GM20431 (cell line): ENCODE measurements at regions not wholly inside any gene's neighbourhood (a gene's known extent, or its start where the extent isn't known, plus 50 kb on each side); places are given as distances from the start of the nearest gene placed in this dataset.

ENCODE experiments used
- in situ Hi-C: fragments of 300-500 bp; cut with MseI, MboI; formaldehyde crosslinking; loops from one replicate; pipeline ENCODE4 v1.15.0; 2020; ENCODE audit warnings: low sequenced_read_pairs; ENCODE audit not compliant: unreplicated experiment

GRCh38 chr7:26457696-26458327, 166.2 kb downstream of the SNX10 start:
- in situ Hi-C loops = no loop called here

- in situ Hi-C loops = no loop called here
Measured at GRCh38 chr7:26458466-26459145, 166.9 kb downstream of the SNX10 start.

- in situ Hi-C loops = no loop called here
Measured at GRCh38 chr7:26459540-26460193, 168.0 kb downstream of the SNX10 start.

- in situ Hi-C loops = no loop called here
Measured at GRCh38 chr7:26460351-26461085, 168.9 kb downstream of the SNX10 start.

GRCh38 chr7:26461518-26461917, 169.9 kb downstream of the SNX10 start:
- in situ Hi-C loops = no loop called here

- in situ Hi-C loops = no loop called here
Measured at GRCh38 chr7:26466007-26466406, 174.3 kb downstream of the SNX10 start.

GRCh38 chr7:26467104-26467503, 175.4 kb downstream of the SNX10 start:
- in situ Hi-C loops = no loop called here

- in situ Hi-C loops = no loop called here
Measured at GRCh38 chr7:26467541-26467940, 175.9 kb downstream of the SNX10 start.

- in situ Hi-C loops = no loop called here
Measured at GRCh38 chr7:26468625-26469024, 177.0 kb downstream of the SNX10 start.

- in situ Hi-C loops = no loop called here
Measured at GRCh38 chr7:26469188-26469587, 177.5 kb downstream of the SNX10 start.

- in situ Hi-C loops = no loop called here
Measured at GRCh38 chr7:26470691-26471090, 179.0 kb downstream of the SNX10 start.

GRCh38 chr7:26471306-26472075, 179.8 kb downstream of the SNX10 start:
- in situ Hi-C loops = no loop called here

GRCh38 chr7:26472971-26473370, 181.3 kb downstream of the SNX10 start:
- in situ Hi-C loops = no loop called here

GRCh38 chr7:26476271-26476670, 184.6 kb downstream of the SNX10 start:
- in situ Hi-C loops = no loop called here

GRCh38 chr7:26477381-26477990, 185.8 kb downstream of the SNX10 start:
- in situ Hi-C loops = no loop called here

- in situ Hi-C loops = no loop called here
Measured at GRCh38 chr7:26478550-26478949, 186.9 kb downstream of the SNX10 start.

GRCh38 chr7:26479581-26479980, 187.9 kb downstream of the SNX10 start:
- in situ Hi-C loops = no loop called here

GRCh38 chr7:26480156-26480555, 188.5 kb downstream of the SNX10 start:
- in situ Hi-C loops = no loop called here

- in situ Hi-C loops = no loop called here
Measured at GRCh38 chr7:26482927-26483326, 191.3 kb downstream of the SNX10 start.

- in situ Hi-C loops = no loop called here
Measured at GRCh38 chr7:26483843-26484242, 192.2 kb downstream of the SNX10 start.
